ENCODE measurements at regions not wholly inside any gene's neighbourhood (a gene's known extent, or its start where the extent isn't known, plus 50 kb on each side); places are given as distances from the start of the nearest gene placed in this dataset.

DNA sequence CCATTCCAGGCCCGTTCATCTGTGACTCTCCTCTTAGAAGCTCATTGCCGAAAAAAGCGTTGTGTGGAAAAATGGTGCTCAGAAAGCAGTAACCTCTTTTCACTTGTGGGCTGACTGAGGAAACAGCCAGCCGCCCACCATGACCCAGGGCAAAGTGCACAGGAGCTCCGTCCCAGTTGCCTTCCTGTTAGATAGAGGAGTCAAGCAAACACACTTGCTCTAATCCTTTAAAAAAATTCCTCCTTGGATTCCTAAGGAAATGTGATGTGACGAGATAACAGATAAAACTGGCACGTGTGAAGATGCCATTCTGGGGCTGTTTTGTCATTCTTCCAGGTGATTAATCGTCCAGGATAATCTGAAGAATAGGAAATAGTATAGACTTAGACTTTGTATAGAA is 396.8 kb upstream of the DDHD1 start:
- no peak overlapping the region for H3K4me3 ChIP-seq (ENCODE audit: low read length)
- TF ChIP-seq CTCF (conservative IDR thresholded peaks at IDR 0.05; ENCODE audit: low read depth, low read length): no peak
- DNase-seq (ENCODE audit: low read depth): no peak

DNA sequence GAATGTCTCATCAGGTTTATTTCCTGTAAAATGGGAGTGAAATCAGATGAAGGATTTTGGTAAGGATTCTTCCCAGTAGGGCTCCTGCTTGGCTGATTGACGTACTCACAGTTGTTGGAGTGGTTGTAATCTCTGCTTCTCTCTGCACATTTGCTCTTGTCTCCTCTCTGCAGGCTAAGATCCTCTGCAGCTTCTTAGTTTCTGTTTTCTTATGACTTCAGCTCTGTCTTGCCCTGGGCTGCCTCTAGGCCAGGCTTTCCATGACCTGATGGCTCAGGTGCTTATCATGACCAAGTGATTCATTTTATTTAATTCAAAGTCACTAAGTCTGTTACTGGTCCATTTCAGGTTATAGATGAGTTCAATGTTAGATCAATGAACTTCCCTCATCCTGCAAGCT is 394.5 kb upstream of the DDHD1 start:
- no peak for DNase-seq (ENCODE audit: low read depth)
- TF ChIP-seq CTCF (conservative IDR thresholded peaks at IDR 0.05; ENCODE audit: low read depth, low read length): no peak
- no peak overlapping the region for H3K4me3 ChIP-seq (ENCODE audit: low read length)

DNA sequence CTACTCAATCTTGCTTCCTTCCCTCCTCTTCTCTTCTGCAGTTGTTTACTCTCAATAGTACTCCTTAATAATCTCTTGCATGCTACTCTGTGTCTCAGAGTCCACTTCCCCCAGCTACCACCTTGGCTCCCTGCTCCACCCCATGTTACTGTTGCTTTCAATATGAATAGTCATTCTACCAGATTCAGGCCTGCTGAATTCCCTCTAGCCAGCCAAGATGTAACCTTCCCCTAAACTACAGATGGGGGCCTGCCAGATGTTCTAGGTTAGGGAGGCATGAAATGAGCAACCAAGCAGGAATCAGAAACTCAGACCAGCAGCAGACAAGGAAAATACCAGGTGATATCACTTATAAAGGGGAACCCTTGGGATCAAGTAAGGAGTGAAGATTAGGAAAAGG is 392.1 kb upstream of the DDHD1 start:
- DNase-seq (ENCODE audit: low read depth): no peak
- no peak overlapping the region for H3K4me3 ChIP-seq (ENCODE audit: low read length)
- TF ChIP-seq CTCF (conservative IDR thresholded peaks at IDR 0.05; ENCODE audit: low read depth, low read length): no peak

DNA sequence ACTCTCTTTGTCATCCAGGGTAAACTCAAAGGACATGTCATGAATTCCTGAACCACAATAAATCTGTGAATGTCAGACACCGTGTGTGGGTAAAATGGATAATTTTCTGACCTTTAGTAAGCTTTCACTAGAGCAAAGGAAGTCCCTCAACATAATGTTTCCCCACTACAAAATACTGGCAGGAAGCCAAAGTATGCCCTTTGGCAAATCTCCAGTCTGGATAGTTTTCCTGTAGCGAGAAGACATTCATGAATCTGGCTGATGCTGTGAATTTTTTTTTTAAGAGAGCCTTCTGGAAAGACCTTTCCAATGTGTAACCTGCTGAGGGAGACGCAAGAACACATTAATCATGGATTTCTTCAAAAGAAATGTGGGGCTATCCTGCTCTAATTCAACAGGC is 389.6 kb upstream of the DDHD1 start:
- H3K4me3 ChIP-seq (ENCODE audit: low read length): no peak overlapping the region
- DNase-seq (ENCODE audit: low read depth): peak; percentile 59
- no peak for TF ChIP-seq CTCF (conservative IDR thresholded peaks at IDR 0.05; ENCODE audit: low read depth, low read length)

DNA sequence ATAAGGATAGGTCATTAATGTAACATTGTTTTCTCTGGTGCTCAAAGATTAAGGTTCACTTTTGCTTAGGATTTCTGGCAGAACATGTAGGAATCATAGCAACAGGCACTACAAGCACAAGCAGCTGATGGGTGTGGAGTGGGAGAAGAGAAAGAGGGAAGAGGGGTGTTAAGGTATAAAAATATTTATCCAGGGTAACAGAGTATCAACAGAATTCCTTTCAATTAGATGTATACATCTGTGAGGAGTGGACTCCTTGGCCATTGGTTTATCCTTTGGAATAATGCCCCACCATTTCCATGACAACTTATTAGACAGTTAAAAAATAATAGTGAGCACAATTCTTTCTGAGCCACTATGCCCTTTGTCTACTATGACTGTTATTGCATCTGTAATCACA is 388.3 kb upstream of the DDHD1 start:
- no peak for DNase-seq (ENCODE audit: low read depth)
- TF ChIP-seq CTCF (conservative IDR thresholded peaks at IDR 0.05; ENCODE audit: low read depth, low read length): no peak

GRCh38 chr14:53539489-53540126 is 386.5 kb upstream of the DDHD1 start:
- peak; percentile 89 for TF ChIP-seq CTCF (conservative IDR thresholded peaks at IDR 0.05; ENCODE audit: low read depth, low read length)
- peak; percentile 60 for DNase-seq (ENCODE audit: low read depth)
- H3K4me3 ChIP-seq (ENCODE audit: low read length): no peak overlapping the region

More for the DNA sequence above, 388.3 kb upstream of the DDHD1 start:
- H3K4me3 ChIP-seq (ENCODE audit: low read length): no peak overlapping the region

GRCh38 chr14:53538316-53538881 is 385.3 kb upstream of the DDHD1 start:
- no peak overlapping the region for H3K4me3 ChIP-seq (ENCODE audit: low read length)
- no peak for DNase-seq (ENCODE audit: low read depth)
- no peak for TF ChIP-seq CTCF (conservative IDR thresholded peaks at IDR 0.05; ENCODE audit: low read depth, low read length)
